Smooth muscle cell (in vitro differentiated cells): ENCODE measurements at regions not wholly inside any gene's neighbourhood (a gene's known extent, or its start where the extent isn't known, plus 50 kb on each side); places are given as distances from the start of the nearest gene placed in this dataset.
A peak's percentile ranks its signal among the peaks of the same experiment; 100 is the strongest.

Experiments used
- DNase-seq: peaks from one replicate; lab custom pipeline; 2025; ENCODE audit not compliant: unreplicated experiment; lab: John Stamatoyannopoulos, UW
- H2AFZ ChIP-seq: fragments of 200-600 bp; sonication (generic); 2 replicates; pipeline ENCODE4 v1.6.0; 2016; ENCODE audit warnings: antibody characterized with exemption, low read depth, mild to moderate bottlenecking
- H3F3A ChIP-seq: fragments of 200-600 bp; sonication (generic); 2 replicates; pipeline ENCODE4 v1.6.0; 2017; ENCODE audit warnings: antibody characterized with exemption, low read depth
- H3K27ac ChIP-seq: fragments of 200-600 bp; sonication (generic); 2 replicates; pipeline ENCODE4 v1.5.1; 2016; ENCODE audit warnings: low read depth, mild to moderate bottlenecking
- H3K27me3 ChIP-seq: fragments of 200-600 bp; sonication (generic); 2 replicates; pipeline ENCODE4 v1.6.1; 2016; ENCODE audit warnings: low read depth, mild to moderate bottlenecking
- H3K36me3 ChIP-seq: fragments of 200-600 bp; sonication (generic); 2 replicates; pipeline ENCODE4 v1.5.1; 2016; ENCODE audit warnings: low read depth
- H3K4me1 ChIP-seq: fragments of 200-600 bp; sonication (generic); 2 replicates; pipeline ENCODE4 v1.5.1; 2016; ENCODE audit warnings: low read depth
- H3K4me2 ChIP-seq: fragments of 200-600 bp; sonication (generic); 2 replicates; pipeline ENCODE4 v1.6.0; 2016; ENCODE audit warnings: mild to moderate bottlenecking
- H3K4me3 ChIP-seq: fragments of 200-600 bp; sonication (generic); 2 replicates; pipeline ENCODE4 v1.5.1; 2016; ENCODE audit warnings: mild to moderate bottlenecking
- H3K79me2 ChIP-seq: fragments of 200-600 bp; sonication (generic); 2 replicates; pipeline ENCODE4 v1.6.0; 2016; ENCODE audit warnings: low read depth, mild to moderate bottlenecking
- H3K9ac ChIP-seq: fragments of 200-600 bp; sonication (generic); 2 replicates; pipeline ENCODE4 v1.6.0; 2016; ENCODE audit warnings: low read depth
- H3K9me3 ChIP-seq: fragments of 200-600 bp; sonication (generic); replicated peaks from 2 replicates; pipeline ENCODE4 v1.5.1; 2016; ENCODE audit warnings: low read depth
- H4K20me1 ChIP-seq: fragments of 200-600 bp; sonication (generic); 2 replicates; pipeline ENCODE4 v1.6.0; 2016; ENCODE audit warnings: low read depth
- WGBS: methylation state at CpG from one replicate; pipeline ENCODE4 v1.1.7; 2016; ENCODE audit warnings: low lambda C conversion rate; 5-methylcytosine and 5-hydroxymethylcytosine counted together
- TF ChIP-seq, protein P1 (sequence below): fragments of 200-600 bp; sonication (generic); IDR thresholded peaks from 2 replicates; pipeline ENCODE4 v1.5.1; 2017; ENCODE audit warnings: borderline replicate concordance, mild to moderate bottlenecking, antibody characterized with exemption; ENCODE audit not compliant: insufficient read depth, poor library complexity, severe bottlenecking

DNA sequence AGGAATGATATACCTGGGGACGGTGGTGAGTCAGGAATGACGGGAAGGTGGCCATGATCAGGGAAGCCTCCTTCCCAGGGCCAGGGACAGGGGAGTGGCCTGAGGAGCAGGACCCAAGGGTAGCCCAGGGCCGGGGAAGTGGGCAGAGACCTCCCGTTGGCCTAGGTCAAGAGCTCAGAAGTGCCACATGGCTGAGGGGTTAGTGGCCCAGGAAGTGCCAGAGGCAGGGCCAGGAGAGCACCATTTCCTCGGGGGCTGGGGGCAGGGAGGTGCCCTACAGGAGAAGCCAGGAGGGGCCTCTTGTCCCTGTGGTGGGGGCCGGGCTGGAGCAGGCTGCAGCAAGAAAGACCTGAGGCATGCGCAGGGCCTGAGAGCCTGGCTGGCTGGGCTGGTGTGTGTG is 152.3 kb upstream of the ZSWIM2 start:
- Histone ChIP-seq H3K9ac (no peak overlapping the region), H3K4me1 (no peaks in the 10 kb centered on the region), H3K27me3 (no peaks in the 10 kb centered on the region), H3K4me3 (no peak overlapping the region), H2AFZ (no peak overlapping the region), H3K79me2 (no peaks in the 10 kb centered on the region), H3K27ac (no peak overlapping the region), H3F3A (no peaks in the 10 kb centered on the region), H3K4me2 (no peak overlapping the region), H3K36me3 (no peaks in the 10 kb centered on the region), H4K20me1 (no peaks in the 10 kb centered on the region), H3K9me3 (no peaks in the 10 kb centered on the region)
- WGBS: 93% methylated on average over 7 of the region's 7 CpGs
- no peak for DNase-seq
- TF ChIP-seq, protein P1, sequence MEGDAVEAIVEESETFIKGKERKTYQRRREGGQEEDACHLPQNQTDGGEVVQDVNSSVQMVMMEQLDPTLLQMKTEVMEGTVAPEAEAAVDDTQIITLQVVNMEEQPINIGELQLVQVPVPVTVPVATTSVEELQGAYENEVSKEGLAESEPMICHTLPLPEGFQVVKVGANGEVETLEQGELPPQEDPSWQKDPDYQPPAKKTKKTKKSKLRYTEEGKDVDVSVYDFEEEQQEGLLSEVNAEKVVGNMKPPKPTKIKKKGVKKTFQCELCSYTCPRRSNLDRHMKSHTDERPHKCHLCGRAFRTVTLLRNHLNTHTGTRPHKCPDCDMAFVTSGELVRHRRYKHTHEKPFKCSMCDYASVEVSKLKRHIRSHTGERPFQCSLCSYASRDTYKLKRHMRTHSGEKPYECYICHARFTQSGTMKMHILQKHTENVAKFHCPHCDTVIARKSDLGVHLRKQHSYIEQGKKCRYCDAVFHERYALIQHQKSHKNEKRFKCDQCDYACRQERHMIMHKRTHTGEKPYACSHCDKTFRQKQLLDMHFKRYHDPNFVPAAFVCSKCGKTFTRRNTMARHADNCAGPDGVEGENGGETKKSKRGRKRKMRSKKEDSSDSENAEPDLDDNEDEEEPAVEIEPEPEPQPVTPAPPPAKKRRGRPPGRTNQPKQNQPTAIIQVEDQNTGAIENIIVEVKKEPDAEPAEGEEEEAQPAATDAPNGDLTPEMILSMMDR: no peak

DNA sequence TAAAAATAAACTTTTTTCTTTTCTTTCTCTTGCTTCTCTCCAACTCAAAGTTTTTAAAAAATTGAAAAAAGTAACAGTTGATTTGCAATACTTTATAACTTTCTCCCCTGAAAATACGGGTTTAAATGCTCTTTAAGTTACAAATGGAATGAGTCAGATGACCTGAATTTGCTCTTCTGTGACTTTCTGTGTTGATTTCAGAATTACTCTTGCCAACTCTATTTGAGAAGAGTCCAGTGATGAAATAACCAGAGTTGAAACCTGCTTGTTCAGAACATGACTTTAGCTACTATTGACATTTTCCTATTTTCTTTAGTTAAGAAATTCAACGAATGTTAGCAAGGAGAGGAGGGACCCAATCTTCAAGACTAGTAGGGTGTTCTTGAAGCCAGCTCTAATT is 146.1 kb upstream of the ZSWIM2 start:
- Histone ChIP-seq H3K4me1 (no peaks in the 10 kb centered on the region), H3K36me3 (no peaks in the 10 kb centered on the region), H3K9ac (no peak overlapping the region), H3K27me3 (no peaks in the 10 kb centered on the region), H3K4me2 (no peak overlapping the region), H4K20me1 (no peaks in the 10 kb centered on the region), H3K4me3 (no peak overlapping the region), H2AFZ (peak overlapping the region; percentile 25), H3F3A (no peaks in the 10 kb centered on the region), H3K9me3 (no peaks in the 10 kb centered on the region), H3K79me2 (no peaks in the 10 kb centered on the region), H3K27ac (no peak overlapping the region)
- DNase-seq: no peak
- TF ChIP-seq, protein P1: no peak
- 83% methylated on average over 2 of the region's 2 CpGs for WGBS

DNA sequence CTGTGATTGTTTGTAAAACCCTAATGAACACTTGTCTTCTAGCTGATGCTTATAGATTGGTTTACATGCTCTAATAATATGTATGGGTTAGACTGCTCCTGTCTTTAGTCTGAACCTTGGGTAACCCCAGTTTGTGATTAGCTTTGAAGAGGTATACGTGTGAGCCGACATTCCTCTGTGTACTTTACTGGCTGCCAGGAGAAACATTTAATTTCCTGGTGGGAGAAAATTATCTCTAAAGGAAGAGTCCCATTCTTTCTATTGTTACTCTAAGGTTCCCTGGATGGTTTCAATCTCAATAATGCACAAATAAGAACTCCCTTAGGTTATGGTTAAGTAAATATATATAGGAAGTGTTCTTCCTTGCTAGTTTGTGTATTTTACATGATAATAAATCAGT is 143.6 kb upstream of the ZSWIM2 start:
- TF ChIP-seq, protein P1: no peak
- Histone ChIP-seq H3F3A (no peaks in the 10 kb centered on the region), H3K4me1 (no peaks in the 10 kb centered on the region), H3K9ac (no peak overlapping the region), H4K20me1 (no peaks in the 10 kb centered on the region), H3K4me2 (no peak overlapping the region), H3K36me3 (no peaks in the 10 kb centered on the region), H3K9me3 (no peaks in the 10 kb centered on the region), H3K4me3 (no peak overlapping the region), H3K79me2 (no peaks in the 10 kb centered on the region), H3K27ac (no peak overlapping the region), H3K27me3 (no peaks in the 10 kb centered on the region), H2AFZ (no peak overlapping the region)
- 63% methylated on average over 2 of the region's 2 CpGs for WGBS
- DNase-seq: no peak

DNA sequence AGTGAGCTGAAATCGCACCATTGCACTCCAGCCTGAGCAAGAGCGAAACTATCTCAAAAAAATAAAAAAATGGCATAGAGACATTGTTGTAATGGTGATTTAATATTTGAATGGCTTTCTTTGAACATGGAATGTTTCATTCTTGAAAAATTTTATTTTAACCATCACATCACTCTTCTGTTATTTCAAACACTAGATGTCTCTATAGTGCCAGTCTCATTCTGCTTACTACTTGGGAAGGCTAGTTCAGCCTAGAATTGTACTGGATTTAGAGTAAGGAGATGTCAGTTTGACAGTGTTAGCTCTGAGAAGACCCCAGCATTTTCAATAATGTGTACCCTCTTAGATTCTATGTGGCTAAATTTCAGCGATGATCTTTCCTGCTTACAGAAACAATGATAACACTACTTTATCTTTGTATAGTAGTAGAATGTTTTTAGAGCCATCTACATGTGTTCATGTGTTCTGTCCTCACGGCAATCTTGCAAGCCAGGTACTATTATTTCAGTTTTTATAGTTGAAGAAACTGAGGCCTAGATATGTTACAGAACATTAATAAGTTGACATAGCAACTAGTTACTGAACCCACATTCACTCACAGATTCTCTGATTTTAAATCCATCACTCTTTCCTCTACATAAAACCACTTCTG is 142.9 kb upstream of the ZSWIM2 start:
- no peaks in the 10 kb centered on the region for H3F3A ChIP-seq
- TF ChIP-seq, protein P1: no peak
- no peak for DNase-seq

More for the DNA sequence above, 142.9 kb upstream of the ZSWIM2 start:
- Histone ChIP-seq H3K9me3 (no peaks in the 10 kb centered on the region), H3K36me3 (no peaks in the 10 kb centered on the region), H3K27ac (no peak overlapping the region), H3K79me2 (no peaks in the 10 kb centered on the region), H3K4me1 (no peaks in the 10 kb centered on the region), H2AFZ (no peak overlapping the region), H3K4me3 (no peak overlapping the region), H3K27me3 (no peaks in the 10 kb centered on the region), H3K9ac (no peak overlapping the region), H3K4me2 (no peak overlapping the region), H4K20me1 (no peaks in the 10 kb centered on the region)
- WGBS: 93% methylated on average over 4 of the region's 4 CpGs
